ENCODE measurements at regions not wholly inside any gene's neighbourhood (a gene's known extent, or its start where the extent isn't known, plus 50 kb on each side); places are given as distances from the start of the nearest gene placed in this dataset.

GRCh38 chr1:30277911-30278310 lies 445.5 kb downstream of the MATN1 start:
- H3K4me1 Mint-ChIP-seq (ENCODE audit: low read depth): no peaks in the 10 kb centered on the region
- TF ChIP-seq CTCF (IDR thresholded peaks at IDR 0.05): no peak

GRCh38 chr1:30277415-30277814 lies 446.0 kb downstream of the MATN1 start:
- Mint-ChIP-seq H3K36me3 (ENCODE audit: low read depth) (no peaks in the 10 kb centered on the region), H3K4me1 (ENCODE audit: low read depth) (no peaks in the 10 kb centered on the region), H3K4me3 (no peak overlapping the region), H3K27ac (no peak overlapping the region), H3K9me3 (peaks cover 16% of the 10 kb centered on the region; the same call in 1 of the 2 replicates), H3K27me3 (ENCODE audit: insufficient read depth) (no peaks in the 10 kb centered on the region; the same call in 1 of the 2 replicates)
- no peak for TF ChIP-seq CTCF (IDR thresholded peaks at IDR 0.05)
- DNase-seq: no peak

More at GRCh38 chr1:30277911-30278310, 445.5 kb downstream of the MATN1 start:
- no peak for DNase-seq
- H3K36me3 Mint-ChIP-seq (ENCODE audit: low read depth): no peaks in the 10 kb centered on the region
- no peak overlapping the region for H3K27ac Mint-ChIP-seq
- peaks cover 11% of the 10 kb centered on the region; the same call in 1 of the 2 replicates for H3K9me3 Mint-ChIP-seq
- H3K4me3 Mint-ChIP-seq: no peak overlapping the region
- no peaks in the 10 kb centered on the region; the same call in 1 of the 2 replicates for H3K27me3 Mint-ChIP-seq (ENCODE audit: insufficient read depth)

GRCh38 chr1:30275926-30276764 lies 447.2 kb downstream of the MATN1 start:
- Mint-ChIP-seq H3K9me3 (peaks cover 23% of the 10 kb centered on the region), H3K27ac (no peak overlapping the region), H3K36me3 (ENCODE audit: low read depth) (no peaks in the 10 kb centered on the region), H3K4me1 (ENCODE audit: low read depth) (no peaks in the 10 kb centered on the region), H3K4me3 (no peak overlapping the region), H3K27me3 (ENCODE audit: insufficient read depth) (no peaks in the 10 kb centered on the region; the same call in 1 of the 2 replicates)
- TF ChIP-seq CTCF (IDR thresholded peaks at IDR 0.05): no peak
- no peak for DNase-seq

GRCh38 chr1:30274976-30275621 lies 448.3 kb downstream of the MATN1 start:
- no peak for TF ChIP-seq CTCF (IDR thresholded peaks at IDR 0.05)
- Mint-ChIP-seq H3K27ac (no peak overlapping the region), H3K9me3 (peaks cover 32% of the 10 kb centered on the region), H3K4me1 (ENCODE audit: low read depth) (no peaks in the 10 kb centered on the region), H3K4me3 (no peak overlapping the region), H3K27me3 (ENCODE audit: insufficient read depth) (no peaks in the 10 kb centered on the region; the same call in 1 of the 2 replicates), H3K36me3 (ENCODE audit: low read depth) (no peaks in the 10 kb centered on the region)
- DNase-seq: no peak

GRCh38 chr1:30274173-30274970 lies 449.0 kb downstream of the MATN1 start:
- no peak for TF ChIP-seq CTCF (IDR thresholded peaks at IDR 0.05)
- H3K4me1 Mint-ChIP-seq (ENCODE audit: low read depth): no peaks in the 10 kb centered on the region
- H3K27ac Mint-ChIP-seq: no peak overlapping the region
- DNase-seq: no peak
- H3K4me3 Mint-ChIP-seq: no peak overlapping the region
- peaks cover 32% of the 10 kb centered on the region for H3K9me3 Mint-ChIP-seq
- no peaks in the 10 kb centered on the region; the same call in 1 of the 2 replicates for H3K27me3 Mint-ChIP-seq (ENCODE audit: insufficient read depth)
- no peaks in the 10 kb centered on the region for H3K36me3 Mint-ChIP-seq (ENCODE audit: low read depth)

Data from HFFc6 (cell line).